Heart left ventricle (tissue), 13 donors: ENCODE measurements at regions not wholly inside any gene's neighbourhood (a gene's known extent, or its start where the extent isn't known, plus 50 kb on each side); places are given as distances from the start of the nearest gene placed in this dataset.

Experiments
- CTCF ChIP-seq, 12 donors: fragments of 200-600 bp; sonication (generic) in 4 of 12; IDR thresholded peaks; one replicate each; pipeline versions ENCODE4 v1.5.0 to v1.8.0; 2018 to 2022; ENCODE audit warnings: antibody characterized with exemption in 12 of 12, mild to moderate bottlenecking in 5 of 12
- POLR2A ChIP-seq, 2 donors: fragments of 450-650 bp; IDR thresholded peaks; one replicate each; pipeline ENCODE4 v1.6.1; 2017; ENCODE audit warnings: antibody characterized with exemption in 2 of 2, mild to moderate bottlenecking in 2 of 2, moderate library complexity in 2 of 2
- donor health status: ischemic (EF 13 %, LVEDD 7.1; RV severe dilation, severe dysfunction).
- donor health status: DM: no; HTN: yes; CAD: no.
- donor health status: DM: no; HTN: no; CAD: no.
- donor health status: ischemic (EF 25% LVEDD 6.9; RV normal size, moderate dysfunction).
- donor health status: ischemic (EF 25% LVEDD 5.7; RV mildly dilated, moderate dysfunction).
- donor health status: ischemic (EF 35%, LVEDD 5.7; RV mildly dilated, moderate dysfunction).
- donor health status: nonischemic (EF 11% LVEDD 7.7; RV severe dilation, severe dysfunction).
- donor health status: DM: yes; HTN: yes; CAD: no.
- donor health status: PGD.
- donor health status: ischemic (EF 29% LVEDD 5.4; RV normal size, mild dysfunction).
- donor health status: nonischemic (EF 23%, LVEDD 6.1; RV moderate dilation, normal function).

- TF ChIP-seq CTCF (IDR thresholded peaks at IDR 0.05) (no peak), POLR2A (IDR thresholded peaks at IDR 0.05) (no peak)
Observed at GRCh38 chr6:10315034-10315433, 99.8 kb downstream of the TFAP2A start.
